SK-N-SH (cell line): ENCODE measurements at regions not wholly inside any gene's neighbourhood (a gene's known extent, or its start where the extent isn't known, plus 50 kb on each side); places are given as distances from the start of the nearest gene placed in this dataset.
A peak's percentile ranks its signal among the peaks of the same experiment; 100 is the strongest.

Experiments used
- CTCF ChIA-PET: fragments of 300-600, 350-600 bp; formaldehyde crosslinking; extraction: SDS; loops from one replicate; lab custom pipeline; 2021; lab: Yijun Ruan, JAX
- POLR2A ChIA-PET: fragments of 350-600 bp; sonication (Branson Sonifier 250); formaldehyde crosslinking; extraction: SDS; loops from one replicate; lab custom pipeline; 2020; ENCODE audit warnings: antibody characterized with exemption, inconsistent platforms; lab: Yijun Ruan, JAX
- DNase-seq: peaks from one replicate; pipeline ENCODE4 v3.0.0; 2012
- H2AFZ ChIP-seq: fragments of 200-600 bp; sonication (generic); 2 replicates; pipeline ENCODE4 v1.8.1; 2016; ENCODE audit warnings: antibody characterized with exemption, mild to moderate bottlenecking, low read depth
- H3F3A ChIP-seq: fragments of 200-600 bp; sonication (generic); replicated peaks from 2 replicates; pipeline ENCODE3; 2016; ENCODE audit warnings: antibody characterized with exemption, mild to moderate bottlenecking; ENCODE audit not compliant: insufficient read depth
- H3K27ac ChIP-seq, 2 experiments: fragments of 200-500 bp in 1 of 2; fragments of 200-600 bp in 1 of 2; sonication (Bioruptor generic) in 1 of 2; sonication (generic), shearing (Covaris generic) in 1 of 2; 2 replicates each; pipeline versions ENCODE4 v1.5.1 to v1.6.1; 2014 to 2016; ENCODE audit warnings: low read depth in 2 of 2, inconsistent platforms in 1 of 2, low read length in 1 of 2, mild to moderate bottlenecking in 1 of 2, mixed read lengths in 1 of 2
- H3K27me3 ChIP-seq: fragments of 200-600 bp; sonication (generic), shearing (Covaris generic); 2 replicates; pipeline ENCODE4 v1.6.1; 2016; ENCODE audit warnings: mixed run types; ENCODE audit not compliant: insufficient read depth
- H3K36me3 ChIP-seq, 2 experiments: fragments of 200-500 bp in 1 of 2; fragments of 200-600 bp in 1 of 2; sonication (Bioruptor generic) in 1 of 2; sonication (generic) in 1 of 2; replicated peaks in 1 of 2; 2 replicates each; pipeline versions ENCODE3 to v1.5.1; 2014 to 2016; ENCODE audit warnings: low read length in 1 of 2, mild to moderate bottlenecking in 1 of 2; ENCODE audit not compliant: insufficient read depth in 2 of 2, control insufficient read depth in 1 of 2
- H3K4me1 ChIP-seq, 2 experiments: fragments of 200-500 bp in 1 of 2; fragments of 200-600 bp in 1 of 2; sonication (Bioruptor generic) in 1 of 2; sonication (generic), shearing (Covaris generic) in 1 of 2; 2 replicates each; pipeline versions ENCODE4 v1.5.1 to v1.6.1; 2014 to 2016; ENCODE audit warnings: low read depth in 1 of 2, low read length in 1 of 2, mixed run types in 1 of 2; ENCODE audit not compliant: insufficient read depth in 2 of 2, control insufficient read depth in 1 of 2
- H3K4me2 ChIP-seq: fragments of 200-600 bp; sonication (generic), shearing (Covaris generic); 2 replicates; pipeline ENCODE4 v1.6.1; 2017; ENCODE audit warnings: mixed run types
- H3K4me3 ChIP-seq, 2 experiments: fragments of 200-500 bp in 1 of 2; fragments of 200-600 bp in 1 of 2; sonication (Bioruptor generic) in 1 of 2; sonication (generic), shearing (Covaris generic) in 1 of 2; 2 replicates each; pipeline versions ENCODE4 v1.5.1 to v1.8.1; 2014 to 2016; ENCODE audit warnings: low read depth in 2 of 2, inconsistent platforms in 1 of 2, low read length in 1 of 2, mild to moderate bottlenecking in 1 of 2, mixed read lengths in 1 of 2, moderate library complexity in 1 of 2
- H3K79me2 ChIP-seq: fragments of 200-600 bp; sonication (generic); 2 replicates; pipeline ENCODE4 v1.8.1; 2017; ENCODE audit warnings: mild to moderate bottlenecking; ENCODE audit not compliant: insufficient read depth
- H3K9ac ChIP-seq: fragments of 200-600 bp; sonication (generic); 2 replicates; pipeline ENCODE4 v1.6.1; 2017; ENCODE audit warnings: mixed run types
- H3K9me2 ChIP-seq: fragments of 200-600 bp; sonication (generic); 2 replicates; pipeline ENCODE4 v1.6.1; 2017; ENCODE audit warnings: mixed run types
- H3K9me3 ChIP-seq: fragments of 200-600 bp; sonication (generic); 2 replicates; pipeline ENCODE4 v1.6.1; 2017; ENCODE audit warnings: mixed run types, mild to moderate bottlenecking, moderate library complexity
- H4K20me1 ChIP-seq: fragments of 200-600 bp; sonication (generic); 2 replicates; pipeline ENCODE4 v1.6.1; 2017; ENCODE audit warnings: mild to moderate bottlenecking, mixed run types; ENCODE audit not compliant: insufficient read depth
- EP300 ChIP-seq, 2 experiments: IDR thresholded peaks; 2 replicates each; pipeline versions ENCODE4 v1.4.0 to v1.6.1; 2012; ENCODE audit warnings: borderline replicate concordance in 1 of 2, low read depth in 1 of 2, low read length in 1 of 2
- EZH2phosphoT487 ChIP-seq: fragments of 200-600 bp; sonication (generic); IDR thresholded peaks from 2 replicates; pipeline ENCODE4 v1.6.1; 2017; ENCODE audit warnings: low read depth, mixed run types, mild to moderate bottlenecking, antibody characterized with exemption, moderate library complexity, borderline replicate concordance
- FOSL2 ChIP-seq: IDR thresholded peaks from 2 replicates; pipeline ENCODE4 v1.4.0; 2012; ENCODE audit warnings: low read depth, mild to moderate bottlenecking, moderate library complexity, borderline replicate concordance
- FOXJ3 ChIP-seq: sonication (generic); formaldehyde crosslinking; IDR thresholded peaks from 2 replicates; pipeline ENCODE4 v1.5.1; 2020; ENCODE audit warnings: mild to moderate bottlenecking, missing genetic modification reagents
- GABPA ChIP-seq: IDR thresholded peaks from 2 replicates; pipeline ENCODE4 v1.4.0; 2012; ENCODE audit warnings: low read depth, mild to moderate bottlenecking
- GATA2 ChIP-seq: sonication (generic); formaldehyde crosslinking; IDR thresholded peaks from 2 replicates; pipeline ENCODE4 v1.5.0; 2020; ENCODE audit warnings: mild to moderate bottlenecking, missing genetic modification reagents
- IRF3 ChIP-seq: fragments of 150-350 bp; IDR thresholded peaks from 2 replicates; pipeline ENCODE4 v1.6.1; 2016; ENCODE audit warnings: mild to moderate bottlenecking, low read depth, low read length
- JUND ChIP-seq: IDR thresholded peaks from 2 replicates; pipeline ENCODE4 v1.4.0; 2012
- MEF2A ChIP-seq: IDR thresholded peaks from 2 replicates; pipeline ENCODE4 v1.4.0; 2012; ENCODE audit warnings: low read depth, borderline replicate concordance
- MXI1 ChIP-seq: IDR thresholded peaks from 2 replicates; pipeline ENCODE4 v1.6.1; 2012; ENCODE audit warnings: mild to moderate bottlenecking, low read depth, low read length, improper control_type of control experiment
- NFIC ChIP-seq: IDR thresholded peaks from 2 replicates; pipeline ENCODE4 v1.4.0; 2012; ENCODE audit warnings: borderline replicate concordance
- NRF1 ChIP-seq: IDR thresholded peaks from 2 replicates; pipeline ENCODE4 v1.6.1; 2012; ENCODE audit warnings: low read depth, mild to moderate bottlenecking, low read length
- RAD21 ChIP-seq: IDR thresholded peaks from 2 replicates; pipeline ENCODE4 v1.6.1; 2012; ENCODE audit warnings: mild to moderate bottlenecking, low read length
- RCOR1 ChIP-seq: fragments of 150-350 bp; IDR thresholded peaks from 2 replicates; pipeline ENCODE4 v1.6.1; 2017; ENCODE audit warnings: antibody characterized with exemption, low read length
- REST ChIP-seq: IDR thresholded peaks from 2 replicates; pipeline ENCODE4 v1.6.1; 2012; ENCODE audit warnings: mild to moderate bottlenecking, low read depth, low read length, moderate library complexity
- RXRA ChIP-seq: IDR thresholded peaks from 2 replicates; pipeline ENCODE4 v1.4.0; 2012; ENCODE audit warnings: low read depth, mild to moderate bottlenecking, borderline replicate concordance
- SIN3A ChIP-seq: IDR thresholded peaks from 2 replicates; pipeline ENCODE4 v1.6.1; 2012; ENCODE audit warnings: low read depth, mild to moderate bottlenecking, low read length, moderate library complexity, borderline replicate concordance
- SMC3 ChIP-seq: IDR thresholded peaks from 2 replicates; pipeline ENCODE4 v1.6.1; 2012; ENCODE audit warnings: low read depth, low read length, improper control_type of control experiment
- TAF1 ChIP-seq: IDR thresholded peaks from 2 replicates; pipeline ENCODE4 v1.6.1; 2012; ENCODE audit warnings: low read depth, mild to moderate bottlenecking, low read length, moderate library complexity, borderline replicate concordance
- TCF12 ChIP-seq: IDR thresholded peaks from 2 replicates; pipeline ENCODE4 v1.4.0; 2012
- TEAD4 ChIP-seq: IDR thresholded peaks from 2 replicates; pipeline ENCODE4 v1.4.0; 2012; ENCODE audit warnings: mild to moderate bottlenecking, borderline replicate concordance; ENCODE audit not compliant: insufficient read depth
- YY1 ChIP-seq: IDR thresholded peaks from 2 replicates; pipeline ENCODE4 v1.4.0; 2012; ENCODE audit warnings: low read depth, mild to moderate bottlenecking
- WGBS: methylation state at CpG from one replicate; pipeline ENCODE4 v1.1.6; 2017; ENCODE audit warnings: low lambda C conversion rate; 5-methylcytosine and 5-hydroxymethylcytosine counted together
- TF ChIP-seq, protein P1 (sequence below): fragments of 200-600 bp; sonication (generic); IDR thresholded peaks from 2 replicates; pipeline ENCODE4 v1.6.1; 2017; ENCODE audit warnings: antibody characterized with exemption, mild to moderate bottlenecking, moderate library complexity
- TF ChIP-seq, protein P2 (sequence below): IDR thresholded peaks from 2 replicates; pipeline ENCODE4 v1.4.0; 2012; ENCODE audit warnings: low read depth, borderline replicate concordance

GRCh38 chrX:1903236-1903935, 288.5 kb downstream of the ASMT start:
- whole genome bisulfite sequencing: 2% methylated on average over 17 of the region's 17 CpGs
- H3K4me1 ChIP-seq: peaks cover 0 to 9% of the 10 kb centered on the region in 2 experiments; a peak in 1 of 4 replicates
- H3K27me3 ChIP-seq: no peaks in the 10 kb centered on the region
- H3K27ac ChIP-seq: peak overlapping the region in 1 of 2 experiments; percentile 95; a peak in 2 of 4 replicates
- peaks cover 22% of the 10 kb centered on the region for H3F3A ChIP-seq
- no peaks in the 10 kb centered on the region for H3K9me2 ChIP-seq
- peak overlapping the region; percentile 80 for H3K4me2 ChIP-seq
- peak overlapping the region in 1 of 2 experiments; percentile 48; a peak in 3 of 4 replicates for H3K4me3 ChIP-seq
- no peak for DNase-seq
- no peaks in the 10 kb centered on the region for H3K9me3 ChIP-seq
- ChIA-PET CTCF (no interaction called here), POLR2A (no interaction called here)
- no peaks in the 10 kb centered on the region for H3K79me2 ChIP-seq
- H4K20me1 ChIP-seq: no peaks in the 10 kb centered on the region
- no peaks in the 10 kb centered on the region for H3K36me3 ChIP-seq
- H3K9ac ChIP-seq: peak overlapping the region; percentile 72
- no peak overlapping the region for H2AFZ ChIP-seq
- TF ChIP-seq REST (no peak), GABPA (no peak), RAD21 (no peak), SIN3A (no peak), EP300 (IDR thresholded peaks at IDR 0.05; ENCODE audit: borderline replicate concordance in 1 of 2, low read depth in 1 of 2, low read length in 1 of 2) (peak in 1 of 2 experiments; percentile 71; a peak in 1 of 4 replicates), RXRA (peak; percentile 72; the same call in 1 of the 2 replicates), JUND (peak; percentile 78), YY1 (peak; percentile 51; the same call in 1 of the 2 replicates), GATA2 (CRISPR knock-in tag) (no peak), MXI1 (no peak), NFIC (peak; percentile 68; the same call in 1 of the 2 replicates), IRF3 (no peak), MEF2A (no peak), NRF1 (no peak), FOXJ3 (CRISPR knock-in tag) (no peak), FOSL2 (peak; percentile 68; the same call in 1 of the 2 replicates), TCF12 (peak; percentile 67), RCOR1 (no peak), EZH2phosphoT487 (no peak), TEAD4 (no peak; the same call in 1 of the 2 replicates), TAF1 (0 out of 2 replicates have a peak, but pooled peaks have one; percentile 22), SMC3 (no peak)
- TF ChIP-seq, protein P1, sequence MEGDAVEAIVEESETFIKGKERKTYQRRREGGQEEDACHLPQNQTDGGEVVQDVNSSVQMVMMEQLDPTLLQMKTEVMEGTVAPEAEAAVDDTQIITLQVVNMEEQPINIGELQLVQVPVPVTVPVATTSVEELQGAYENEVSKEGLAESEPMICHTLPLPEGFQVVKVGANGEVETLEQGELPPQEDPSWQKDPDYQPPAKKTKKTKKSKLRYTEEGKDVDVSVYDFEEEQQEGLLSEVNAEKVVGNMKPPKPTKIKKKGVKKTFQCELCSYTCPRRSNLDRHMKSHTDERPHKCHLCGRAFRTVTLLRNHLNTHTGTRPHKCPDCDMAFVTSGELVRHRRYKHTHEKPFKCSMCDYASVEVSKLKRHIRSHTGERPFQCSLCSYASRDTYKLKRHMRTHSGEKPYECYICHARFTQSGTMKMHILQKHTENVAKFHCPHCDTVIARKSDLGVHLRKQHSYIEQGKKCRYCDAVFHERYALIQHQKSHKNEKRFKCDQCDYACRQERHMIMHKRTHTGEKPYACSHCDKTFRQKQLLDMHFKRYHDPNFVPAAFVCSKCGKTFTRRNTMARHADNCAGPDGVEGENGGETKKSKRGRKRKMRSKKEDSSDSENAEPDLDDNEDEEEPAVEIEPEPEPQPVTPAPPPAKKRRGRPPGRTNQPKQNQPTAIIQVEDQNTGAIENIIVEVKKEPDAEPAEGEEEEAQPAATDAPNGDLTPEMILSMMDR: no peak
- TF ChIP-seq, protein P2, sequence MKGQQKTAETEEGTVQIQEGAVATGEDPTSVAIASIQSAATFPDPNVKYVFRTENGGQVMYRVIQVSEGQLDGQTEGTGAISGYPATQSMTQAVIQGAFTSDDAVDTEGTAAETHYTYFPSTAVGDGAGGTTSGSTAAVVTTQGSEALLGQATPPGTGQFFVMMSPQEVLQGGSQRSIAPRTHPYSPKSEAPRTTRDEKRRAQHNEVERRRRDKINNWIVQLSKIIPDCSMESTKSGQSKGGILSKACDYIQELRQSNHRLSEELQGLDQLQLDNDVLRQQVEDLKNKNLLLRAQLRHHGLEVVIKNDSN: no peak
